H9 (cell line): ENCODE measurements at regions not wholly inside any gene's neighbourhood (a gene's known extent, or its start where the extent isn't known, plus 50 kb on each side); places are given as distances from the start of the nearest gene placed in this dataset.

Experiments
- DNase-seq: peaks from one replicate; pipeline ENCODE4 v3.0.0-alpha.2; 2017
- H2AFZ ChIP-seq: one replicate; pipeline ENCODE4 v1.6.1; 2013; ENCODE audit warnings: mild to moderate bottlenecking, low read length, control low read depth, moderate library complexity
- H2AK5ac ChIP-seq: 2 replicates; pipeline ENCODE4 v1.6.1; 2013; ENCODE audit warnings: low read length, control low read depth, mixed read lengths; ENCODE audit not compliant: insufficient read length
- H2BK120ac ChIP-seq: one replicate; pipeline ENCODE4 v1.6.1; 2013; ENCODE audit warnings: low read depth, mild to moderate bottlenecking, low read length, control low read depth, inconsistent platforms; ENCODE audit not compliant: poor library complexity, severe bottlenecking
- H2BK12ac ChIP-seq: 2 replicates; pipeline ENCODE4 v1.6.1; 2013; ENCODE audit warnings: low read length, control low read depth, mixed read lengths, low read depth; ENCODE audit not compliant: insufficient read length
- H2BK15ac ChIP-seq: 2 replicates; pipeline ENCODE4 v1.6.1; 2013; ENCODE audit warnings: low read depth, low read length, control low read depth
- H2BK20ac ChIP-seq: one replicate; pipeline ENCODE4 v1.6.1; 2013; ENCODE audit warnings: low read depth, mild to moderate bottlenecking, low read length, control low read depth, inconsistent platforms; ENCODE audit not compliant: poor library complexity, severe bottlenecking
- H2BK5ac ChIP-seq: 2 replicates; pipeline ENCODE4 v1.6.1; 2013; ENCODE audit warnings: low read length, control low read depth, mixed read lengths; ENCODE audit not compliant: insufficient read length
- H3K14ac ChIP-seq: 2 replicates; pipeline ENCODE4 v1.6.1; 2013; ENCODE audit warnings: low read length, control low read depth; ENCODE audit not compliant: insufficient read depth
- H3K18ac ChIP-seq: 2 replicates; pipeline ENCODE4 v1.6.1; 2013; ENCODE audit warnings: low read depth, mild to moderate bottlenecking, mixed read lengths, low read length, control low read depth; ENCODE audit not compliant: insufficient read length
- H3K23ac ChIP-seq: 2 replicates; pipeline ENCODE4 v1.6.1; 2013; ENCODE audit warnings: low read length, control low read depth, mixed read lengths, low read depth; ENCODE audit not compliant: insufficient read length
- H3K23me2 ChIP-seq: 2 replicates; pipeline ENCODE4 v1.6.1; 2013; ENCODE audit warnings: low read depth, mild to moderate bottlenecking, mixed read lengths, low read length, control low read depth; ENCODE audit not compliant: insufficient read length, poor library complexity, severe bottlenecking
- H3K27ac ChIP-seq: 2 replicates; pipeline ENCODE4 v1.5.1; 2013; ENCODE audit warnings: low read length, control low read depth, mixed read lengths, low read depth; ENCODE audit not compliant: insufficient read length
- H3K27me3 ChIP-seq: 2 replicates; pipeline ENCODE4 v1.6.1; 2013; ENCODE audit warnings: low read length, control low read depth, inconsistent platforms; ENCODE audit not compliant: insufficient read depth
- H3K4ac ChIP-seq: 2 replicates; pipeline ENCODE4 v1.6.1; 2013; ENCODE audit warnings: low read depth, mild to moderate bottlenecking, control low read depth, inconsistent platforms, low read length, moderate library complexity
- H3K4me1 ChIP-seq: 2 replicates; pipeline ENCODE4 v1.6.1; 2013; ENCODE audit warnings: low read length, control low read depth, inconsistent platforms; ENCODE audit not compliant: insufficient read depth
- H3K4me2 ChIP-seq: 2 replicates; pipeline ENCODE4 v1.6.1; 2013; ENCODE audit warnings: low read length, control low read depth, mixed read lengths; ENCODE audit not compliant: insufficient read length, insufficient read depth
- H3K56ac ChIP-seq: 2 replicates; pipeline ENCODE4 v1.6.1; 2013; ENCODE audit warnings: low read depth, mild to moderate bottlenecking, mixed read lengths, low read length, control low read depth; ENCODE audit not compliant: insufficient read length
- H3K79me1 ChIP-seq: 2 replicates; pipeline ENCODE4 v1.6.1; 2013; ENCODE audit warnings: low read depth, mild to moderate bottlenecking, moderate library complexity, low read length, control low read depth, inconsistent platforms; ENCODE audit not compliant: insufficient read depth, poor library complexity, severe bottlenecking
- H3K79me2 ChIP-seq: 2 replicates; pipeline ENCODE4 v1.6.1; 2013; ENCODE audit warnings: low read length, control low read depth, inconsistent platforms; ENCODE audit not compliant: insufficient read depth
- H3K9ac ChIP-seq: 2 replicates; pipeline ENCODE4 v1.6.1; 2013; ENCODE audit warnings: low read length, control low read depth, mixed read lengths; ENCODE audit not compliant: insufficient read length; ENCODE audit errors: extremely low read depth
- H3K9me3 ChIP-seq: one replicate; pipeline ENCODE4 v1.6.1; 2013; ENCODE audit warnings: low read depth, low read length, inconsistent platforms; ENCODE audit not compliant: control insufficient read depth
- H3T11ph ChIP-seq: one replicate; pipeline ENCODE4 v1.6.1; 2013; ENCODE audit warnings: mild to moderate bottlenecking, low read length, control low read depth, inconsistent platforms
- H4K20me1 ChIP-seq: one replicate; pipeline ENCODE4 v1.6.1; 2013; ENCODE audit not compliant: control insufficient read depth, insufficient read length, insufficient read depth
- H4K5ac ChIP-seq: 2 replicates; pipeline ENCODE4 v1.6.1; 2013; ENCODE audit warnings: low read depth, mild to moderate bottlenecking, mixed read lengths, low read length, control low read depth; ENCODE audit not compliant: insufficient read length
- H4K8ac ChIP-seq: replicated peaks from 2 replicates; pipeline ENCODE4 v1.6.1; 2013; ENCODE audit warnings: low read length, control low read depth, mixed read lengths, low read depth; ENCODE audit not compliant: insufficient read length
- H4K91ac ChIP-seq: 2 replicates; pipeline ENCODE4 v1.6.1; 2013; ENCODE audit warnings: low read depth, mild to moderate bottlenecking, moderate library complexity, mixed read lengths, low read length, control low read depth; ENCODE audit not compliant: insufficient read length
- H3K27ac Mint-ChIP-seq, 3 experiments: 2 replicates in 2 of 3; 3 replicates in 1 of 3; pipeline ENCODE4 v1.8.0; 2020 to 2021; ENCODE audit warnings: mixed read lengths in 3 of 3, mild to moderate bottlenecking in 1 of 3, moderate library complexity in 1 of 3
- H3K27me3 Mint-ChIP-seq: 2 replicates; pipeline ENCODE4 v1.8.0; 2021; ENCODE audit warnings: low read depth, mild to moderate bottlenecking, moderate library complexity, mixed read lengths
- H3K36me3 Mint-ChIP-seq, 3 experiments: 2 replicates in 2 of 3; 3 replicates in 1 of 3; pipeline ENCODE4 v1.8.0; 2020 to 2021; ENCODE audit warnings: low read depth in 3 of 3, mixed read lengths in 3 of 3; ENCODE audit not compliant: insufficient read depth in 1 of 3
- H3K4me1 Mint-ChIP-seq, 2 experiments: 2 replicates each; pipeline ENCODE4 v1.8.0; 2020; ENCODE audit warnings: mixed read lengths in 2 of 2
- H3K4me3 Mint-ChIP-seq, 2 experiments: 2 replicates in 1 of 2; 3 replicates in 1 of 2; pipeline ENCODE4 v1.8.0; 2020 to 2021; ENCODE audit warnings: mild to moderate bottlenecking in 2 of 2, mixed read lengths in 2 of 2, moderate library complexity in 1 of 2
- H3K9me3 Mint-ChIP-seq, 2 experiments: 2 replicates in 1 of 2; 3 replicates in 1 of 2; pipeline ENCODE4 v1.8.0; 2020; ENCODE audit warnings: mild to moderate bottlenecking in 2 of 2, mixed read lengths in 2 of 2, moderate library complexity in 1 of 2
- WGBS: extraction: QIAGEN DNeasy Blood & Tissue Kit; methylation state at CpG from one replicate; pipeline ENCODE4 v1.1.7; 2013; ENCODE audit warnings: missing lambda C conversion rate, low lambda C conversion rate, mixed read lengths; ENCODE audit not compliant: insufficient read length; ENCODE audit errors: extremely low coverage; 5-methylcytosine and 5-hydroxymethylcytosine counted together
- TF ChIP-seq, protein P1 (sequence below): fragments of 200-600 bp; sonication (generic); conservative IDR thresholded peaks from 3 replicates; pipeline ENCODE4 v1.8.0; 2021; ENCODE audit warnings: antibody characterized with exemption, mild to moderate bottlenecking

DNA sequence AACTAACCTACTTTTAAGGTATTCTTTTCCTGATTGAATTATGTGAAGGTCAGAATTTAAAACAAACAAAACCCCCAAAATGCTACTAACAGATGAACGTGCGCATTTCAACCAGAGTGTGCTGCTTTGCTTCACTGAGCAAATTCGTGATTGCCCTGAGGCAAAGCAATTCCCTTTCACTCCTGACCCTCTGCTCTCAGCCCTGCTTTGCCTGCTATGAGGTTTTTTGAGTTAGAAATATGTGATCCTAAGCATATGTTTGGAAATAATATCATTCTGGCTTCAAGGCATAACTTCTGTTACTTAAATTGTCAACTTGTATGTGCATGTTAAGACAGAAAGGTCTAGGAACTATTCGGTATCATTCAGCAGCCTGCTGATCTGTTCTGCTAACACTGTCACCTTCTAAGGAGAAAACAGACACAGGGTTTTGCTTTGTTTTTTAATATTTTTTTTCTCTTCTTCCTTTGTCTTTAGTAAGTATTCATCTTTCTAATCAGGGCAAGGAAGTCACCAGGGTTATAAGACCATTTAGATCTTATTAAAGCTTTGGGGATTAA lies 124.2 kb downstream of the GNAT3 start:
- H2BK12ac ChIP-seq: no peak overlapping the region
- H3K14ac ChIP-seq: no peak overlapping the region
- no peak overlapping the region for H3K27ac ChIP-seq
- H3K9me3 ChIP-seq: no peaks in the 10 kb centered on the region
- H3K27ac Mint-ChIP-seq: no peak overlapping the region
- H3K23ac ChIP-seq: no peak overlapping the region
- H3K36me3 Mint-ChIP-seq: peaks cover 0 to 3% (median 0%) of the 10 kb centered on the region in 3 experiments; a peak in 2 of 7 replicates
- no peak overlapping the region for H2BK5ac ChIP-seq
- DNase-seq: no peak
- no peak overlapping the region for H4K8ac ChIP-seq
- no peak overlapping the region for H4K5ac ChIP-seq
- no peak overlapping the region for H3K4me3 Mint-ChIP-seq
- no peak overlapping the region for H3K4ac ChIP-seq
- H3K4me1 Mint-ChIP-seq: peaks cover 0 to 3% of the 10 kb centered on the region in 2 experiments; a peak in 1 of 4 replicates
- H3K18ac ChIP-seq: no peak overlapping the region
- H3K23me2 ChIP-seq: no peaks in the 10 kb centered on the region
- H4K20me1 ChIP-seq: no peaks in the 10 kb centered on the region
- no peaks in the 10 kb centered on the region for H3K79me2 ChIP-seq
- no peak overlapping the region for H2AFZ ChIP-seq
- H2BK120ac ChIP-seq: no peak overlapping the region
- H3K27me3 ChIP-seq: no peaks in the 10 kb centered on the region
- no CpG with 5 or more reads among the region's 4 CpGs for WGBS
- H3K9me3 Mint-ChIP-seq: peaks cover 0 to 3% of the 10 kb centered on the region in 2 experiments; a peak in 2 of 5 replicates
- no peak overlapping the region for H4K91ac ChIP-seq
- no peaks in the 10 kb centered on the region for H3K4me1 ChIP-seq
- TF ChIP-seq, protein P1, sequence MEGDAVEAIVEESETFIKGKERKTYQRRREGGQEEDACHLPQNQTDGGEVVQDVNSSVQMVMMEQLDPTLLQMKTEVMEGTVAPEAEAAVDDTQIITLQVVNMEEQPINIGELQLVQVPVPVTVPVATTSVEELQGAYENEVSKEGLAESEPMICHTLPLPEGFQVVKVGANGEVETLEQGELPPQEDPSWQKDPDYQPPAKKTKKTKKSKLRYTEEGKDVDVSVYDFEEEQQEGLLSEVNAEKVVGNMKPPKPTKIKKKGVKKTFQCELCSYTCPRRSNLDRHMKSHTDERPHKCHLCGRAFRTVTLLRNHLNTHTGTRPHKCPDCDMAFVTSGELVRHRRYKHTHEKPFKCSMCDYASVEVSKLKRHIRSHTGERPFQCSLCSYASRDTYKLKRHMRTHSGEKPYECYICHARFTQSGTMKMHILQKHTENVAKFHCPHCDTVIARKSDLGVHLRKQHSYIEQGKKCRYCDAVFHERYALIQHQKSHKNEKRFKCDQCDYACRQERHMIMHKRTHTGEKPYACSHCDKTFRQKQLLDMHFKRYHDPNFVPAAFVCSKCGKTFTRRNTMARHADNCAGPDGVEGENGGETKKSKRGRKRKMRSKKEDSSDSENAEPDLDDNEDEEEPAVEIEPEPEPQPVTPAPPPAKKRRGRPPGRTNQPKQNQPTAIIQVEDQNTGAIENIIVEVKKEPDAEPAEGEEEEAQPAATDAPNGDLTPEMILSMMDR: no peak
- no peak overlapping the region for H2BK15ac ChIP-seq
- H3K56ac ChIP-seq: no peak overlapping the region
- H3K9ac ChIP-seq: no peak overlapping the region
- H3K4me2 ChIP-seq: no peak overlapping the region
- no peaks in the 10 kb centered on the region for H3K27me3 Mint-ChIP-seq
- no peak overlapping the region for H2BK20ac ChIP-seq
- H3T11ph ChIP-seq: no peak overlapping the region
- H3K79me1 ChIP-seq: no peaks in the 10 kb centered on the region
- no peak overlapping the region for H2AK5ac ChIP-seq
